NAMALWA (cell line): ENCODE measurements at regions not wholly inside any gene's neighbourhood (a gene's known extent, or its start where the extent isn't known, plus 50 kb on each side); places are given as distances from the start of the nearest gene placed in this dataset.
A peak's percentile ranks its signal among the peaks of the same experiment; 100 is the strongest.
"Not testable (repeated sequence)": the region's sequence is repeated elsewhere in the genome, so short reads cannot be mapped to it uniquely, and the experiment has no call there.

Source experiments
- DNase-seq: peaks from one replicate; pipeline ENCODE4 v3.0.0-alpha.2; 2015; ENCODE audit warnings: low spot score

DNA sequence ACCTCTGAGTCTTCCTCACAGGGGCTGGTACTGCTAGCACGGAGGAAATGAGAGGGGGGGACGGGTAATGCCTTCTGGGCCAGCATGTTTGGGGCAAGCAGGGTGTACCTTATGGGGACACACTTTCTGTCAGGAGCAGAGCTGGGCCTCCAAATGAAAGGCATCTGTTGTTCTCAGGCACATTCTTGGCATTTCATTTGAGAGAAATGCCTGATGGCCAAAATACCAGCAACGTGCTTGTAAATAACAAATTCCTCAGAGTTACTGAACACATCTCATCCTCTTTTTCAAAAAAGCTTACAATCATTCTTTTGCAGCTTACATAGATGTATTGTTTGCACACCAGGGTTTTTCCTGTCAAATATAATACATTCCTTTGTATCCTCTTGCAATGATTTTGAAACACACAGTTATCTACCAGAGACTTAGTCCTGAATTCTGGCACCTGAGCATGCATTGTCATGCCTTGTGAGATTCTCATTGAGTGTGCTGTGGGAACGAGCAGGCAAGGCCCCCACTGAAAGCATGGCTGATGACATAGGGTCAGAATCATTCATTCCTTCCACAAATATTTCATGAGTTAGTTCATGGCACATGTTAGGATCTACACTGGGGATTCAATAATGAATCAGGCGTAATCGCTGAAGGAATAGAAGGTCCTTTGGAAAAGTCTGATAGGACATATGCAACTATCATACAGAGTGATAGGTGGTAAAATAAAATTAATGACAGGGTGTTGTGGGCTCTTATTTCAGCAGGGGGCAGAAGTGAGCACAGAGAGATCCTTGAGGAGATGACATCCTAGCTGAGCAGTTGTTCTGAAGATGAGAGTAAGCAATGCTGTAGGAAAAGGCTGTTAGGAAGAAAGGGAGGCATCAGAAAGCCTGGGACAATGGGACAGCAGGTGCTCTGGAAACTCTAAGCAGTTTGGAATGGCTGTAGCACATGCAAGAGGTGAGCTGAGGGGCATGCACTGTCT is 260.9 kb upstream of the TUT7 start:
- DNase-seq, result peak; percentile 16

DNA sequence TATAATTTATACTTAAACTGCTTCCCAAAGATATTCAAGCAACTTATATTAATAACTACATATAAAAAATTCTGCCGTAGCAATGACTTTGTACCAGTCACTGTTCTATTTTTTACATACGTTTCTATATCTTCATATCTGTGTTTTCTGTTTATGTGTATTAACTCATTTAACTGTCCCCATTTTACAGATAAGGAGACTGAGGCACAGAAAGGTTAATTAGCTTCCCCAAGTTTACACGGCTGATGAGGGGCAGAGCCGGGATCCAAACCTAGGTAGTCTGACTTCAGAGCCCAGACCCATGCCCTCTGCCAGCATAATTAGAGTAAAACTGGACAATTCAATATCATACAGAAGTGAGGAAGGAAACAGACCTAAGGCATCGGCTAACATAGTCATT is 259.7 kb upstream of the TUT7 start:
- no peak for DNase-seq

DNA sequence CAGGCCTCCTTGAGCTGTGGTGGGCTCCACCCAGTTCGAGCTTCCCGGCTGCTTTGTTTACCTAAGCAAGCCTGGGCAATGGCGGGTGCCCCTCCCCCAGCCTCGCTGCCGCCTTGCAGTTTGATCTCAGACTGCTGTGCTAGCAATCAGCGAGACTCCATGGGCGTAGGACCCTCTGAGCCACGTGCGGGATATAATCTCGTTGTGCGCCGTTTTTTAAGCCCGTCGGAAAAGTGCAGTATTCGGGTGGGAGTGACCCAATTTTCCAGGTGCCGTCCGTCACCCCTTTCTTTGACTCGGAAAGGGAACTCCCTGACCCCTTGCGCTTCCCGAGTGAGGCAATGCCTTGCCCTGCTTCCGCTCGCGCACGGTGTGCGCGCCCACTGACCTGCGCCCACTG is 257.3 kb upstream of the TUT7 start:
- DNase-seq, result not testable (repeated sequence)

DNA sequence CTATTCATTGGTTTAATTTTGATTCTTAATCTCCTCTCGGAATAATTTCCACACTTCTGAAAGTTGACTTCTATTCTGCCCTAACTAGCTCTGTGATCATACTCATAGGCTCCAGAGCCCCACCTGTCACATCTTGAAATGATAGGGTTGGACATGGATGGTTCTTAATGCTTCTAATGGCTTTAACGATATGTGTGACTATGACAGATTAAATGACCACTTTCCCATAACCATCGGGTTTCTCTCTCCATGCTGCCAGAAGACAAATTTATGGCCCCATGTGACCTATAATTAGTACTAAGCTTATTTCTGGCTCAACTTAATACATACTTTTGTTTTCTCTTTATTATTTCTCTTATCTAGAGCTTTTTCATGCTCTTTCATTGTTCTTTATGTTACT is 251.1 kb upstream of the TUT7 start:
- DNase-seq, result no peak

DNA sequence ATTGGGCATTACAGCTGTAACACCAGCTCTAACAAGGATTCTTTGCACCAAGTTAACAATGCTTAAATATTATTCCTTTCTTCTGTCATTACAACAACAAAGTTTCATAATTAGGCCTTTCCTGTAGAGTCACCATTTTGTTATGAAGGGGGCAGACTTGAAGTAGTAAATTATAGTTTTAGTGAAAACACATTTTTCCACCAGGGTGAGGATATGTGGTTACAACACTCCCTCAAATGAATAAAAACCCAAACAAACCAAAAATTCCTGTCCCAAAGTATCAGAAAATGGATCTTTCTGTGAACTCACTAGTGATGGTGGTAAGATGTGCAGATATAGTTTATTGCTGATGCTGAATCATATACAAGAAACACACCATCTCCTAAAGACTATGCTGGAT is 250.5 kb upstream of the TUT7 start:
- DNase-seq, result no peak

DNA sequence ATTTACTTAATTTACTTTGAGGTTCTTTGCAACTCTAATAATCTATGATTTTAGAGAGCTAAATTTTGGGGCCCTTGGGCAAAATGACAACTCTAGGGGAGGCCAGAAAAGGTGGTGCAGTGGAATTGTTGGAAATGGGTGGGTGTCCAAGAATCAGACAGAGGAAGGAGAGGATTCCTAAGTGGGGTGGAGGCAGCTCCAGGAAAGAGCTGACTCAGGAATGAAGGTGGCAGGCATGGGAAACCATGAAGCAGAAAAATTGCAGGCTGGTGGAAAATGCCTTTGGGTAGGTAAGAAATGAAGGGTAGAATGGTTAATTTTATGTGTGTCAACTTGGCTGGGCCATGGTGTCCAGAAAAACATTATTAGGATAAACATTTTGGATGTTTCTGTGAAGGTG is 248.5 kb upstream of the TUT7 start:
- no peak for DNase-seq

DNA sequence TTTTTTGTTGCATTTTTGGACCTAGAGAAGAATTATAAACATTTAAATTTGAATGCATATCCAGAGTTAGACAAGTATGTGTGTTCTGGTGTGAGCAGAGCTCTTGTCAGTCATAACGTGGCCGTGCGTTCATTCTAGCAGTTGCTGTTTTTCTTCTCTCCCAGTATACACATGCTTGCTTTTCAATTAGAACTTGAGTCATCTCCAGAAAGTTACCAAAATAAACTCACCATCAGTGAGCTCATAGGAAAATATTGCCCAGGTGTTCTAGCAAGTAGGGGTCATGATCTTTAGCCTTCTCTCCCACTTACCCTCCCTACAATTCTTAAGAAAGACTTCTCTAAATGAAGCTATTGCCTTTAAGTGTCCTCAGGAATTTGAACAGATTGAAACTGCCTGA is 247.5 kb upstream of the TUT7 start:
- no peak for DNase-seq

DNA sequence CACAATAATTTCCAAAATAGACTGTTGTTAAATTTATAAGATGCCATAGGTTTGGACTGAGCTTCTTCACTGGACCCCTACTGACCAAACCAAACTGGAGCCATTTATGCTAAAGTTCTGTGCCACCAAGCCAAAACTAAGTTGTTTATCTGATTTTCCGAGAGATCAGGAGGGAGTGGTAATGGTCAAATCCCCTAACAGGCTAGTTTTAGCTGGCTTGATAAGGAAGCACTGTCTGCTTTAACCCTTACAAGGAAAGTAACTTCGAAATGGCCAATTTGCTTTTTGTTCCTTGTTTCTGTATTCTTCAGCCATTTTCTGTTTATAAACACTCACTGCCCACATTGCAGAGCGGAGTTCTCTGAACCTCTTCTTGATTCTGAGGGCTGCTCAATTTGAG is 246.8 kb upstream of the TUT7 start:
- no peak for DNase-seq

DNA sequence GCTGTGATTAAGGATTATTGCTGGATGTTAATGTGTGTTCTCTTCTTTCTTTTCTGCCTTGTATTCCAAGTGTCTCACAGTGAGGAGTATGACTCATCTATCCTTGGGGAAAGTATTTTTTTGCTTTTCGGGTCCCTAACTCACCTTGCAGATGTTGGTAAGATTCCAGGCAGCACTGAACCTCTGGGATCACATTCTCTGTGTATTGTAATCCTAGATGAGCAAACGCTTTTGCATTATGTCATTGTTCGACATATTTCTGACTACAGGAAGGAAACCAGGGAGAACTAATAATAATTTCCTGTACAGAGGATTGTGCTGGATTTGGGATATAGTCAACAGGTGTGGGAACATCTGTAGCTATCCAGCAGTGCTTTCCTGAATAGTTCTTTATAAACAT is 246.1 kb upstream of the TUT7 start:
- DNase-seq, result no peak

DNA sequence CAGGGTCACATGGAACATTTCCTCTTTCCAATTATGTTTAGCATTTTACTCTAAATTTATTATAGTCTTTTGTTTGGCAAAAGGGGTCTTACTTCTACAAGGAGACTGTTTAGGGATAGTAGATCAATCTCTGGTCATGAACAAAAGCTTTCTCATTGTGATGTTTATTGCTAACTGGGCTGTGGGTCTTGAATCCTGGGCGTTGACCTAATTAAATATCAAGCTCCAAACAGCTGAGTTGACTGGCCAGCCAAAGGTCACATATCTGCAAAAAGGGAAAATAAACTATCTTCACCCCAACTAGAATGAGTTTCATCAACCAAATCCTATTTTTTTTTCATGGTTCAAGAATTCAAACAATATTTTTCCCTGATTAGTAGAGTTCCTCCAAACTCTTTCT is 245.4 kb upstream of the TUT7 start:
- DNase-seq, result no peak

DNA sequence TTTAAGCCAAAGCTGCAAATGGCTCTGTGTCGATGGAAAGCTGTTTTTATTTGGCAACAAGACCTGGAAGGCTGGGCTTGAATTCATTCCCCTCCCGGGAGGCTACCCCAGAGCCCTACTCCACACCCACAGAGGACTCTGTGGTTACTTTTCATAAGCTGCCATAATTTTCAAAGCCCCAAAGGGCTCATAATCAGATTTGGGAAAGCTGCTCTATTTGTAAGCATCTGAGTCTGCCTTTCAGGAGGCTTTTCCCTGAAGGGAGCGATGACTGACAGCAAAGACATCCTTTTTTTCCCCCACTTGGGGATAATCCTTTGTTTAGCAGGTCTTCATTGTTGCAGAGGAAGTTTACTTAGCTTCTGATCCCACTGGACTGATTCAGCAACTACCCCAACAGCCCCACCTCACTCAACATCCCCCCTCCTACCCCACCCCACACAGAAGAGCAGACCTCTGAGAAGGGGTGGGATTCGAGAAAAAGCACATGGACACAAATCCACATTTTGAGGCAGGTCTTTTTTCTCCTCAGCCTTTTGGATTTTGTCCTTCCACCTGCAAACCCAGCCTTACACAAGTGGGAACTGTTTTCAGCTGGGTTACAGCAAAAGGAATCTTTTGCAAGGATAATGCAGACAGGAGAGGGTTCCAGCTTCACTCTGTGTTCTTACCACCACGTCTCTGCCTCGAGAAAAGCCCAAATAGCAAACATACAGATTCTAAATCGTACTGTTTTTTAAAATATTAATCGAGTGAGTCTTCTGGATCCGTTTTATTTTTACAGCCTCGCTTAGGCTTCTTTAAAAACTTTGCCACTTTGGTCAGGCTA is 244.4 kb upstream of the TUT7 start:
- DNase-seq, result no peak

DNA sequence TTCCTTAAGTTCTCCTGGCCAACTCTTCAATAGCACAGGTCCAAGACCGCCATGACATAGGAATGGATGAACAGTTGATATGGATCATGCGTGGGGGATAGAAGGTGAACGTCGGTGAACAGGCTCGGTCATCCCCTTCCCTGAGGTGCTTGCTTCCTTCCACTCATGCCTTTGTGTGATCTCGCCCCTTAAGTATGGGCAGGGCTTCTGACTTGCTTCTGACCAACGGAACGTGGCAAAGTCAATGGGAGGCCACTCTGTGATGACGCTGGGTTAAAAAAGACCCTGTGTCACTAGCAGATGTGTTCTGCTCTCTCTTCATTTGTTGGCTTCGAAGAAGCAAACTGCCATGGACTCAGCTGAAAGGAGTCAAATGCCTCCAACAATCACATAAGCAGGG is 240.5 kb upstream of the TUT7 start:
- no peak for DNase-seq

DNA sequence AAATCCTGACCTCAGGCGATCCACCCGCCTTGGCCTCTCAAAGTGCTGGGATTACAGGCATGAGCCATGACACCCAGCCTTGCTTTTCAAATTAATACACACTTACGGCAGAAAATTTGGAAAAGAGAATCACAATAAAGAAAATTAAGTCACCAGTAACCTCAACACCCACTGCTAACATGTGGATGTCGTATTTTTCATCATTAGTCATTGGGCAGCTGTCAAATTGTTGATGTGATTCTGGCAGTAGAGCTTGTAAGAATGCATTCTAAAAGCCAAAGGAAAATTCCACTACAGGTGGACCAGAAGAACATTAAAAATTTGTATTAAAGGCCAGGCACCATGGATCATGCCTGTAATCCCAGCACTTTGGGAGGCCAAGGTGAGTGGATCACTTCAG is 237.3 kb upstream of the TUT7 start:
- no peak for DNase-seq

DNA sequence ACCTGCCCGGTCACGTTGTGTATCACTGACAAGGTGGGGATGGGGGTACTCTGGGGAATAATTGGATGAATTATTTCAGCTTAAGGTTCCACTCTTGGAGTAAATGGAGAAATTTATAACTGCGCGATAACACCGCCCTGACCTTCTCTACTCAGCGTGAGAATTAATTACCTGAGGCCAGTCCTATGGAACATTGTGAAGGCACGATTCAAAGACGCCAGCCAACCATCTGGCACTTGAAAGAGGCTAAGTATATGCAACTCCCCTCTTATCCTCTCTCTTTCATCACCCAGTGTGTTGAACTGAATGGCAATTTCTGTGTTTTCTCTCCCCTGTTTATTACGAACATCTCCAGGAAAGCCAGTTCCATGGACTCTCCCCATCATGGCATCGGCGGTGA is 235.5 kb upstream of the TUT7 start:
- no peak for DNase-seq

DNA sequence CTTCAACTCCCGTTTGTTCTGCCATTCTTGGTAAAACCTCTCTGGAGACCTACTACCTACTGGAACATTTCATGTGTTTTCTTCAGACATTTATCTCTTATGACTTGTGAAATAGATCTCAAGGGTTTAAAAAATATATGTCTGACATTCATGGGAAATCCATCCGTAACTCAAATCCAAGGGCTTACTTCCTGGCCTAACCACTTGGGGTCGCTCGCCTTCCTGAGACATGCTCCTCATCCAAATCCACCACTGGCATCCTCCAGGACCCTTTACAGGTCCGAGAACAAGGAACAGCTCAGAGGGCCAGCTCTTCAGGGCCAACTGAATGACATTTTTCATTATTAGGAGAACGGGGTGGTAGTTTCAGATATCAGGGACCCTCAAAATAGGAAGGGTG is 235.1 kb upstream of the TUT7 start:
- no peak for DNase-seq

DNA sequence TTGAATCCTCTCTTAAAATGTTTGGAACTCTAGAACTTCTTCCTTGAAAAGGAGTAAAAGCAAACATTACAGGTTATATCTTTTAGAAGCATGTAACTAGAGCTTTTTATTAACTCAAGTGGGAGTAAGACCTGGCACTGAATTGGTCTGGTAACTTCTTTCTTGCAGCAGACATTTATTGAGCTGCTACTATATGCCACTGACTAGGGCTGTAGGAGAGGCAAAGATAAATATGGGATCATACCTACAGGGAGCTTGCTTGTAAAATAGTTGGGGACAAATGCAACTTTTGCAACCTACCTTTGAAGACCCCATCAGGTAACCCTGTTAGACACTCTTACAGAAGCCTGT is 231.9 kb upstream of the TUT7 start:
- DNase-seq, result no peak

DNA sequence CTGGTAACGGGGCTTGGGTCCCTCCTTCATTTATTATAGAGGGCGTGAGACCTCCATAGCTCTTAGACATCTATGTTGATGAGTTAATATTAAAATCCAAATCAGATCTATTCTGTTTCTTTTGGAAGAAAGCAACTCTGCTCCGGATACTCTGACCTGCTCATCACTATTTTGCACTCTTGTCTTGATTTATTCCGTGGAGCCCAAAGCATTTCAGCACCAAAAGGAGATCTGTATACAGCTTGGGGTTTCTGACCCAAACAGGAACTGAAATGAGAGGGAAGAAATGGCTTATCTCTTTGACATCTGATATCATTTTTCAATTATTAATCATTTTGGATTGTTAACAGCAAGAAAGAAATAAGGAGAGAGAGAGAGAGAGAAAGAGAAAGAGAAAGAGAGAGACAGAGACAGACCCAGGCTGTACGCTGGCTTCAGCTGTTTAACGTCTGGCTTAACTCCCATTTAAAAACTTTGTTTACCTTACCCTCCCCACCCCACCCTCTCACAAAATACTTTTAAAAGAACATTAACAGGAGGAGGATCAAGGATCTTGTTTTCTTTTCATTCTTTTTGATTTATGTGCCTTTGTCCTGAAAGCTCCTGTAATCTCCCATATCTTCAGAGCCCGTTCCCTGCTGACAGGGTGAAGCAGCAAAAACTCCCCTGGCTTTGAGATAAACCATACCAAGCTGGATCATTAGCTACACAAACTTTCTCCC is 231.4 kb upstream of the TUT7 start:
- DNase-seq, result no peak

DNA sequence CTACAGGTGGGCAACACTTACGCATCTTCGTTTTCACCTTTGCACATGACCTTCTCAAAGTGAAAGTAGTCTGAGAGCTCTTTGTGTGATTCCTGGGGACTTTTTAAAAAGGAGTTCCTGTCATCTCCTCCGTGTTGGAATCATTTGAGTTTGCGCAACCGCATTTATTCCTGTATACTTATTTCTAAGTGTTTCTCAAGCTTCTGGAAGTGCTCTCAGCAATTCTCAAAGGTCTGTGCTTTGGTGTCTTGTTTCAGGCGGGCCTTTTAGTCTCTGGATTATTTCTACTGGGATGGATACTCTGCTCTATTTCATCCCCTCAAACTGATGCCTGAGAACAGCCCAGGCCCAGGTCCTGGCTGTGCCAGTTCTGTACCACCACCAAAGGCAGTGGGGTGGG is 226.5 kb upstream of the TUT7 start:
- DNase-seq, result no peak

DNA sequence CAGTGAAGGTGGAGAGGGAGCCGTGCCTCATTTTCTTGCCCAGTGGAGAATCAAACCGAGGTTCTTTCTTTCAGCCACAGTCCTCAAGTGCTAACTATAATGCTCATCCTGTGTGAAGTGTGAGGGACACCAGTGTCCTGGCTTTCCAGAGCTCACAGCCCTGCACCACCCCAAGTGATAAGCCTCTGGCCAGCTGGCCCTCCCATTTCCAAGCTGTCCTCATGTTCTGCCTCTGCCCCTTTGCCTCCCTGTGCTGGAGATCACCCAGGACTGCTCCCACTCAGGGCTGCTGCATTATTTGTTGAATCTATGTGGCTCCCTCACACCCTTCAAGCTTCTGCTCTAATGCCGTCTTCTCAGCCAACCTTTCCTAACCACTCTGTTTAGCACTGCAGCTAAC is 224.5 kb upstream of the TUT7 start:
- DNase-seq, result no peak

DNA sequence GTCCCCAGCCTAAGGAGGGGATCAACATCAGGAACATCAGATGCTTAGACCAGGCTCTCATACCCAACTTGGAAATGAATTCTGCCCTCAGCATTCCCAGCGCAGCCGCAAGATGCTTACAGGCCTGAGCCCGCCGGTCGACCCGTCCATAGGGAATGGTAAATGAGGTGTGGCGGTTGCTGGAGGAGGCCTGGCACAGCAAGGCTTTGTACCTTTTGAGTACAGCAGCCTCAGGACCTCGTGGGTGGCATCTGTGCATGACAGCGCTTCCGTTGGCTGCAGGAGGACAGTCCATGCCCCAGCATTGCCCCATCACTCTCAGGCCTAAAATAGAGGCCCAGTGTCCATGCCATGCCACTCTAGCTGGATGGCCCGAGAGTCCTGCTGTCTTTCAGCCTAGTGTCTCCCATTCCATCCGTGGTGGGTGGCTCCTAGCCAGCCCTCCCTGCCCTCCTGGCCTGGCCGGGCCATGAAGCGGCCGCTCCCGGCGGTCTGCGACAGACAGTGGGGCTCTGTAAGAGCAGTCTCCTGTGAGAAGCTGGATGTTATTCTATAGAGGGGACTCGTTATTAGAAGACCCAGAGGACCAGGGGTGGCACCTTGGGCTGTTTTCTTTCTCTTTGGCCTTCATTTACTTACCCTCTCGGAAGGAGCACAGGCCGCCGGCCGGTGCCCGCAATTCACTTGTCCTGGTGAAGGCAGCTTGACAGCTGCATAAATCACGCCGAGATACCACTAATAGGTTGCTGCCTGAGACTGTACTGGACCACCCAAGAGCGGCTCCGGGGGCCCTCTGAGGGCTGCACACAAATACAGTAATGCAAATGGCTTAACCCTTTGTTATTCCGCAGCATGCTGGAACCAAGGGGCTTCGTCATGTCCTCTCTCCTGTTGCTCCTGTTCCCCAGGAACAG is 223.5 kb upstream of the TUT7 start:
- no peak for DNase-seq

DNA sequence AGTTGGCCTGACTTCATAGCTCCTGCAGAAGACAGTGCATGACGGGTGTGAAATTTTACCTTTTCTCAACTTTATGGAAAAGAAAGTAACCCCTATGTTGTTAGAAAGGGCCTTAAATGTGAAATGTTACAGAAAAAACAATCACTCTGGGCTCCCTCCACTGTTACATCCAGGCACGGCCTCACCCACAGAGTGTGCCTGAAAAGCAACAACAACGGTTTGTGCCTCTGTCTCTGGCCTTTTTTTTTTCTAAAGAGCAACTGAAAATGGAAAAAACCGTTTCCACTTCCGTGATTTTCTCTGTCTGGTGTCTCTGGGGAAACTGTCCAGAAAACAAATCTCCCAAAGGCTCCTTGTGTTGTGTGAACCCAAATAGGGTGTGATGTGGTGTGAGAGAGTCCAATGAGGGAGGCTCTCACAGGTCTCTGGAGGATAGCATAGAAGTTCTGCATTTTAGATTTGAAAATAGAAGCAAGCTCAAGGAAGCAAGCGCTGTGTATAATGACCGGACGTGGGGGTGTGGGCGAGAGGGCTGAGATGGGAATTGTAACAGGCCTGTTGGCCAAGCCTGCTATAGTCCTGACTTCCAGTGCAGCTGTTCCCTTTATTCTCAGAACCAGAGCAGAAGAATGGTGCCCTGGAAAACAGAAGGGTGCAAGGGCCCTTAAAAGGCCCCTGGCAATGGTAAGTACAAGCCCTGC is 221.8 kb upstream of the TUT7 start:
- no peak for DNase-seq
